ENCODE measurements at regions not wholly inside any gene's neighbourhood (a gene's known extent, or its start where the extent isn't known, plus 50 kb on each side); places are given as distances from the start of the nearest gene placed in this dataset.

GRCh38 chr9:118008246-118008645 is 304.0 kb downstream of the TLR4 start:
- Histone ChIP-seq H3K9me3 (no peaks in the 10 kb centered on the region), H3K27ac (no peak overlapping the region), H3K27me3 (no peaks in the 10 kb centered on the region), H3K4me3 (no peak overlapping the region), H3K4me1 (no peaks in the 10 kb centered on the region), H3K36me3 (no peaks in the 10 kb centered on the region)
- DNase-seq = no peak
- 74 to 76% methylated on average over 4 of the region's 4 CpGs for WGBS, 2 donors
- TF ChIP-seq POLR2A (IDR thresholded peaks at IDR 0.05) = no peak
- TF ChIP-seq, protein P1, sequence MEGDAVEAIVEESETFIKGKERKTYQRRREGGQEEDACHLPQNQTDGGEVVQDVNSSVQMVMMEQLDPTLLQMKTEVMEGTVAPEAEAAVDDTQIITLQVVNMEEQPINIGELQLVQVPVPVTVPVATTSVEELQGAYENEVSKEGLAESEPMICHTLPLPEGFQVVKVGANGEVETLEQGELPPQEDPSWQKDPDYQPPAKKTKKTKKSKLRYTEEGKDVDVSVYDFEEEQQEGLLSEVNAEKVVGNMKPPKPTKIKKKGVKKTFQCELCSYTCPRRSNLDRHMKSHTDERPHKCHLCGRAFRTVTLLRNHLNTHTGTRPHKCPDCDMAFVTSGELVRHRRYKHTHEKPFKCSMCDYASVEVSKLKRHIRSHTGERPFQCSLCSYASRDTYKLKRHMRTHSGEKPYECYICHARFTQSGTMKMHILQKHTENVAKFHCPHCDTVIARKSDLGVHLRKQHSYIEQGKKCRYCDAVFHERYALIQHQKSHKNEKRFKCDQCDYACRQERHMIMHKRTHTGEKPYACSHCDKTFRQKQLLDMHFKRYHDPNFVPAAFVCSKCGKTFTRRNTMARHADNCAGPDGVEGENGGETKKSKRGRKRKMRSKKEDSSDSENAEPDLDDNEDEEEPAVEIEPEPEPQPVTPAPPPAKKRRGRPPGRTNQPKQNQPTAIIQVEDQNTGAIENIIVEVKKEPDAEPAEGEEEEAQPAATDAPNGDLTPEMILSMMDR (IDR thresholded peaks at IDR 0.05) = no peak
- intact Hi-C loops (cut with DNase I) = no loop called here

- H3K4me3 ChIP-seq = no peak overlapping the region
- intact Hi-C loops (cut with DNase I) = no loop called here
- no peaks in the 10 kb centered on the region for H3K4me1 ChIP-seq
- no peaks in the 10 kb centered on the region for H3K27me3 ChIP-seq
- no peaks in the 10 kb centered on the region for H3K9me3 ChIP-seq
- TF ChIP-seq, protein P1 (IDR thresholded peaks at IDR 0.05) = no peak
- no peak for TF ChIP-seq POLR2A (IDR thresholded peaks at IDR 0.05)
- no peaks in the 10 kb centered on the region for H3K36me3 ChIP-seq
- DNase-seq = no peak
- no peak overlapping the region for H3K27ac ChIP-seq
Measured at GRCh38 chr9:118009614-118010013, 305.4 kb downstream of the TLR4 start.

- no peak for TF ChIP-seq POLR2A (IDR thresholded peaks at IDR 0.05)
- TF ChIP-seq, protein P1 (IDR thresholded peaks at IDR 0.05) = no peak
- no peak overlapping the region for H3K27ac ChIP-seq
- no peaks in the 10 kb centered on the region for H3K36me3 ChIP-seq
- no peak for DNase-seq
- no CpG with 5 or more reads among the region's 2 CpGs for WGBS, 2 donors
- intact Hi-C loops (cut with DNase I) = no loop called here
- H3K4me3 ChIP-seq = no peak overlapping the region
- H3K9me3 ChIP-seq = no peaks in the 10 kb centered on the region
- no peaks in the 10 kb centered on the region for H3K4me1 ChIP-seq
- H3K27me3 ChIP-seq = no peaks in the 10 kb centered on the region
Measured at GRCh38 chr9:118017607-118018122, 313.5 kb downstream of the TLR4 start.

GRCh38 chr9:118023644-118024043 is 319.4 kb downstream of the TLR4 start:
- TF ChIP-seq, protein P1 (IDR thresholded peaks at IDR 0.05) = no peak
- no peak for TF ChIP-seq POLR2A (IDR thresholded peaks at IDR 0.05)
- DNase-seq = no peak
- Histone ChIP-seq H3K9me3 (no peaks in the 10 kb centered on the region), H3K4me1 (no peaks in the 10 kb centered on the region), H3K36me3 (no peaks in the 10 kb centered on the region), H3K27me3 (no peaks in the 10 kb centered on the region), H3K27ac (no peak overlapping the region), H3K4me3 (no peak overlapping the region)
- WGBS, 2 donors = 30 to 38% methylated on average over 2 of the region's 2 CpGs
- intact Hi-C loops (cut with DNase I) = no loop called here

DNA sequence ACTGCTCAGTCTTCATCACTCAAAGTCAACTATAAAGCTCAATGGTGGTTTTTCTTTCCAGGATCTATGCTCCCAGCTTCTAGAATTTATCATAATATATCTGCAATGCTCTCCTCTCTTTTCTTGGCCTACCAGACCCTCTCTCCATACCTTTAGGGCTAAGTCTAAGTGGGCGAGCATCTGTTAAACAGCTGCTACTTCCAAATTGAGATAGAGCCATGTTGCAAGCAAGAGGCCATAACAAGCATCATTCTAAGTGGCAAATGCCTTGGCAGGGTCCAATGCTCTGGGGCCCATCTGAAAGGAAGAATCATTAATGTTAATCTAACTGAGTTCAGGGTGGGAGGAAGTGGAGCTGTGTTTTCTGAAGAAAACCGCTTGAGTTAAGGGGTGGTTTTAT is 324.0 kb downstream of the TLR4 start:
- 70 to 85% methylated on average over 2 of the region's 2 CpGs for WGBS, 2 donors
- no peak overlapping the region for H3K4me3 ChIP-seq
- H3K36me3 ChIP-seq = no peaks in the 10 kb centered on the region
- intact Hi-C loops (cut with DNase I) = no loop called here
- H3K27ac ChIP-seq = no peak overlapping the region
- no peaks in the 10 kb centered on the region for H3K4me1 ChIP-seq
- DNase-seq = no peak
- H3K9me3 ChIP-seq = no peaks in the 10 kb centered on the region
- TF ChIP-seq POLR2A (IDR thresholded peaks at IDR 0.05) = no peak
- TF ChIP-seq, protein P1 (IDR thresholded peaks at IDR 0.05) = no peak
- no peaks in the 10 kb centered on the region for H3K27me3 ChIP-seq
